ENCODE measurements at regions not wholly inside any gene's neighbourhood (a gene's known extent, or its start where the extent isn't known, plus 50 kb on each side); places are given as distances from the start of the nearest gene placed in this dataset.

DNA sequence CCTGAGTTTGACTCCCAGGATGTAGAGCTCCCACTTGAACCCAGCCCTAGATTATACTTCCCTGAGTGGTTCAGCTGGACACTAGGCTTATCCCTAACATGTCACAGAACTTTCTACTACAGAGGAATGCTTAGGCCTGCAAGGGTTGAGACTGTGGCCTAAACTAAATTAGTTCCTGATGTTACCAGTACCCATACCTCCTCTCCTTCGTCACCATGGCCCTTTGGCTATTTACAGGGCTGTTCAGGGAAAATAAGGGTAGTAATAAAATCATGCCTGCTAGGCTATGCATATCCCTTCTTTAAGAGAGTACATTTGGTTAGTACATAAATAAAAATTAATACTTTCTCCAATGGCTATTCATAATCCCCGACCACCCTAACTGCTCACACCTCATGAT lies 356.4 kb upstream of the RASGRP1 start:
- no peak overlapping the region for H3K27ac ChIP-seq
- TF ChIP-seq, protein P1, sequence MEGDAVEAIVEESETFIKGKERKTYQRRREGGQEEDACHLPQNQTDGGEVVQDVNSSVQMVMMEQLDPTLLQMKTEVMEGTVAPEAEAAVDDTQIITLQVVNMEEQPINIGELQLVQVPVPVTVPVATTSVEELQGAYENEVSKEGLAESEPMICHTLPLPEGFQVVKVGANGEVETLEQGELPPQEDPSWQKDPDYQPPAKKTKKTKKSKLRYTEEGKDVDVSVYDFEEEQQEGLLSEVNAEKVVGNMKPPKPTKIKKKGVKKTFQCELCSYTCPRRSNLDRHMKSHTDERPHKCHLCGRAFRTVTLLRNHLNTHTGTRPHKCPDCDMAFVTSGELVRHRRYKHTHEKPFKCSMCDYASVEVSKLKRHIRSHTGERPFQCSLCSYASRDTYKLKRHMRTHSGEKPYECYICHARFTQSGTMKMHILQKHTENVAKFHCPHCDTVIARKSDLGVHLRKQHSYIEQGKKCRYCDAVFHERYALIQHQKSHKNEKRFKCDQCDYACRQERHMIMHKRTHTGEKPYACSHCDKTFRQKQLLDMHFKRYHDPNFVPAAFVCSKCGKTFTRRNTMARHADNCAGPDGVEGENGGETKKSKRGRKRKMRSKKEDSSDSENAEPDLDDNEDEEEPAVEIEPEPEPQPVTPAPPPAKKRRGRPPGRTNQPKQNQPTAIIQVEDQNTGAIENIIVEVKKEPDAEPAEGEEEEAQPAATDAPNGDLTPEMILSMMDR (IDR thresholded peaks at IDR 0.05), result no peak
- no peaks in the 10 kb centered on the region for H3K4me1 ChIP-seq (ENCODE audit: control insufficient read depth in 1 of 2, low read depth in 2 of 2)
- ATAC-seq (ENCODE audit: insufficient number of reproducible peaks, low FRiP score, low read depth) (no peak), DNase-seq (ENCODE audit: low spot score) (no peak)
- H3K36me3 ChIP-seq, result no peaks in the 10 kb centered on the region
- no peaks in the 10 kb centered on the region for H3K27me3 ChIP-seq (replicated peaks; ENCODE audit: insufficient read depth)
- H3K4me3 ChIP-seq, result no peak overlapping the region
- no peaks in the 10 kb centered on the region for H3K9me3 ChIP-seq

DNA sequence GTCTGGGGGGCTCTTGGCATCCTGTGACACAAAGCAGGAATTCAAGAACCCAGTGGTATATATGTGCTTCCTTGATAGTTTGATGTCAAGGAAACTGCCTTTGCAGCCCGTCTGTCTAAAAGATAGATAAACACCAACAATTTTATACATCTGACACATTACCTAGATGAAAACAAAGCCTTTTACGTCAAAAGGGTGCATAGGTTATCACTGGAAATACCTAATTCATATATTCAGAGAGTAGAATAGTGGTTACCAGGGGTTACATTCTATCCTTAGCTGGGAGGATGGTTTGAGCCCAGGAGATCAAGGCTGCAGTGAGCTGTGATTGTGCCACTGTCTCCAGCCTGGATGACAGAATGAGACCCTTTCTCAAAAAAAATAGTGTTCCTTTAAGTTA lies 356.9 kb upstream of the RASGRP1 start:
- no peaks in the 10 kb centered on the region for H3K9me3 ChIP-seq
- H3K4me1 ChIP-seq (ENCODE audit: control insufficient read depth in 1 of 2, low read depth in 2 of 2), result no peaks in the 10 kb centered on the region
- no peak for DNase-seq (ENCODE audit: low spot score)
- TF ChIP-seq, protein P1 (IDR thresholded peaks at IDR 0.05), result no peak
- no peaks in the 10 kb centered on the region for H3K27me3 ChIP-seq (replicated peaks; ENCODE audit: insufficient read depth)
- no peak for ATAC-seq (ENCODE audit: insufficient number of reproducible peaks, low FRiP score, low read depth)
- H3K27ac ChIP-seq, result no peak overlapping the region
- H3K4me3 ChIP-seq, result no peak overlapping the region
- H3K36me3 ChIP-seq, result no peaks in the 10 kb centered on the region

DNA sequence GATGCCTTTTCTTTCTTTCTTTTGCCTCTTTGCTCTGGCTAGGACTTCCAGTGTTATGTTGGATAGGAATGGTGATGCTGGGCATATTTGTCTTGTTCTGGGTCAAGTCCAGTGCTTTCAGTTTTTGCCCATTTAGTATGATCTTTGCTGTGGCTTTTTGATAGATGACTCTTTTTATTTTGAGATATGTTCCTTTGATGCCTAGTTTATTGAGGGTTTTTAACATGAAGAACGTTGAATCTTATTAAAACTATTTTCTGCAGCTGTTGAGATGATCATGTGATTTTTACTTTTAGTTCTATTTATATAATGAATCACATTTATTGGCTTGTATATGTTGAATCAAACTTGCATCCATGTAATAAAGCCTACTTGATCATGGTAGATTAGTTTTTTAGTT lies 363.8 kb upstream of the RASGRP1 start:
- no peak for ATAC-seq (ENCODE audit: insufficient number of reproducible peaks, low FRiP score, low read depth)
- TF ChIP-seq, protein P1 (IDR thresholded peaks at IDR 0.05), result no peak
- no peaks in the 10 kb centered on the region for H3K9me3 ChIP-seq

DNA sequence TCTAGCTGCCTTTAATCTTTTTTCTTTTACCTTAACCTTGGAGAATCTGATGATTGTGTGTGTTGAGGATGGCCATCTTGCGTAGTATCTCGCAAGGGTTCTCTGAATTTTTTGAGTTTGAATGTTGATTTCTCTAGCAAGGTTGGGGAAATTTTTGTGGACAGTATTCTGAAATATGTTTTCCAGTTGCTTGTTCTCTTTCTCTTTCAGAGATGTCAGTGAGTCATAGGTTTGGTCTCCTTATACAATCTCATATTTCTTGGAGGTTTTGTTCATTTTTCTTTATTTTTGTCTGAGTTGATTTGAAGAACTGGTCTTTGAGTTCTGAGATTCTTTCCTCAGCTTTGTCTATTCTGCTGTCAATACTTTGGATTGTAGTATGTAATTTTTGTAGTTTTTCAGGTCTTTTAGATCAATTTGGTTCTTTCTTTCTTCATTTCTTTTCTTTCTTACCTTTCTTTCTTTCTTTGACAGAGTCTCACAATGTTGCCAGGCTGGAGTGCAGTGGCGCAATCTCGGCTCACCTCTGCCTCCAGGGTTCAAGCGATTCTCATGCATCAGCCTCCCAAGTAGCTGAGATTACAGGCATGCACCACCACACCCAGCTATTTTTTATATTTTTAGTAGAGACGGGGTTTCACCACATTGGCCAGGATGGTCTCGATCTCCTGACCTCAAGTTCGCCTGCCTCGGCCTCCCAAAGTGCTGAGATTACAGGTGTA lies 366.4 kb upstream of the RASGRP1 start:
- ATAC-seq (ENCODE audit: insufficient number of reproducible peaks, low FRiP score, low read depth), result no peak
- no peak overlapping the region for H3K27ac ChIP-seq
- H3K27me3 ChIP-seq (replicated peaks; ENCODE audit: insufficient read depth), result no peaks in the 10 kb centered on the region
- no peaks in the 10 kb centered on the region for H3K36me3 ChIP-seq
- H3K9me3 ChIP-seq, result no peaks in the 10 kb centered on the region
- no peak for DNase-seq (ENCODE audit: low spot score)
- H3K4me3 ChIP-seq, result no peak overlapping the region
- H3K4me1 ChIP-seq (ENCODE audit: control insufficient read depth in 1 of 2, low read depth in 2 of 2), result no peaks in the 10 kb centered on the region
- TF ChIP-seq, protein P1 (IDR thresholded peaks at IDR 0.05), result no peak

More for the DNA sequence above, 363.8 kb upstream of the RASGRP1 start:
- no peak overlapping the region for H3K4me3 ChIP-seq
- H3K36me3 ChIP-seq, result no peaks in the 10 kb centered on the region
- no peaks in the 10 kb centered on the region for H3K4me1 ChIP-seq (ENCODE audit: control insufficient read depth in 1 of 2, low read depth in 2 of 2)
- no peak overlapping the region for H3K27ac ChIP-seq
- no peaks in the 10 kb centered on the region for H3K27me3 ChIP-seq (replicated peaks; ENCODE audit: insufficient read depth)
- no peak for DNase-seq (ENCODE audit: low spot score)

DNA sequence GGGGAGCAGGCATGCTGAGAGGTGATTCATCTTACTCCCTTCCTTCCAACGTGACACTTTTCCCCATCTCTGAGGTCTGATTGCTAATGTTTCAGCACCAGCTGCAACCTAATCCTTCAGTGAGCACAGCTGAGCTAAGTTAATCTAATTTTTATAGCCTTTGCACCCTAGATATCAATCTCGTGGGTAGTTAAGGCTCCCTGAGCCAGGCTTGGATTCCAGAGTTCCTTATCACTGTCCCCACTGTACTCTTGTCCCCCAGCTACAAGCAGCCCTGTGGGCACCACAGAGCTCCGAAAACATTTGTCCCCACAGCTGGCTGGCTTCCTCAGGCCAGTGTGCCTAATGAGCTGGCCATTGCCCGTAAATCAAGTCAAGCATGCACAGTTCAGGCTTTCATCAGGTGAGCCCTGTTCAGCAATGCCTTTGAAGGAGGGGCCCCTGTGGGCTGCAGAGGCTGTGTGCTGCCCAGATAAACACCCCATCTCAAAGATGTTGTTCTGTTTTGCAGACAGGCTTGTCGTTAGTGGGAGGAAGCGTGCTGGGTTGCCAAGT lies 376.9 kb upstream of the RASGRP1 start:
- Histone ChIP-seq H3K9me3 (no peaks in the 10 kb centered on the region), H3K36me3 (no peaks in the 10 kb centered on the region), H3K27me3 (replicated peaks; ENCODE audit: insufficient read depth) (no peaks in the 10 kb centered on the region), H3K4me3 (no peak overlapping the region), H3K27ac (no peak overlapping the region), H3K4me1 (ENCODE audit: control insufficient read depth in 1 of 2, low read depth in 2 of 2) (no peaks in the 10 kb centered on the region)
- TF ChIP-seq, protein P1 (IDR thresholded peaks at IDR 0.05), result no peak
- no peak for ATAC-seq (ENCODE audit: insufficient number of reproducible peaks, low FRiP score, low read depth)
- no peak for DNase-seq (ENCODE audit: low spot score)

All from thoracic aorta (tissue), 2 donors.